CD4-positive, alpha-beta T cell treated with Interleukin-12 subunit alpha and Interleukin-12 subunit beta, for 1 hour (primary cell): ENCODE measurements at regions not wholly inside any gene's neighbourhood (a gene's known extent, or its start where the extent isn't known, plus 50 kb on each side); places are given as distances from the start of the nearest gene placed in this dataset.

Experiments used
- DNase-seq: peaks from one replicate; pipeline ENCODE4 v3.0.0-alpha.2; 2020

GRCh38 chr16:64397945-64398508 lies 723.8 kb downstream of the CDH11 start:
- no peak for DNase-seq

GRCh38 chr16:64397042-64397441 lies 724.8 kb downstream of the CDH11 start:
- no peak for DNase-seq

GRCh38 chr16:64394061-64394460 lies 727.8 kb downstream of the CDH11 start:
- DNase-seq = no peak

- no peak for DNase-seq
Measured at GRCh38 chr16:64392456-64392855, 729.4 kb downstream of the CDH11 start.

- no peak for DNase-seq
Measured at GRCh38 chr16:64391063-64391600, 730.7 kb downstream of the CDH11 start.

GRCh38 chr16:64390102-64390501 lies 731.8 kb downstream of the CDH11 start:
- DNase-seq = no peak

- DNase-seq = no peak
Measured at GRCh38 chr16:64384636-64385035, 737.2 kb downstream of the CDH11 start.

GRCh38 chr16:64381979-64382378 lies 739.9 kb downstream of the CDH11 start:
- DNase-seq = no peak

GRCh38 chr16:64380751-64381150 lies 741.1 kb downstream of the CDH11 start:
- DNase-seq = no peak

GRCh38 chr16:64375391-64375980 lies 746.4 kb downstream of the CDH11 start:
- DNase-seq = no peak

GRCh38 chr16:64370112-64370511 lies 751.8 kb downstream of the CDH11 start:
- no peak for DNase-seq

GRCh38 chr16:64365448-64365931 lies 756.4 kb downstream of the CDH11 start:
- DNase-seq = no peak

- no peak for DNase-seq
Measured at GRCh38 chr16:64364894-64365293, 757.0 kb downstream of the CDH11 start.

GRCh38 chr16:64364416-64364815 lies 757.4 kb downstream of the CDH11 start:
- DNase-seq = no peak

GRCh38 chr16:64364016-64364415 lies 757.8 kb downstream of the CDH11 start:
- DNase-seq = no peak

- DNase-seq = no peak
Measured at GRCh38 chr16:64363039-64363438, 758.8 kb downstream of the CDH11 start.

- no peak for DNase-seq
Measured at GRCh38 chr16:64362193-64362592, 759.7 kb downstream of the CDH11 start.

GRCh38 chr16:64361753-64362152 lies 760.1 kb downstream of the CDH11 start:
- no peak for DNase-seq

GRCh38 chr16:64358291-64358690 lies 763.6 kb downstream of the CDH11 start:
- DNase-seq = no peak

- no peak for DNase-seq
Measured at GRCh38 chr16:64356267-64356666, 765.6 kb downstream of the CDH11 start.

- DNase-seq = no peak
Measured at GRCh38 chr16:64352246-64352645, 769.6 kb downstream of the CDH11 start.

- DNase-seq = no peak
Measured at GRCh38 chr16:64351121-64351520, 770.7 kb downstream of the CDH11 start.

GRCh38 chr16:64346080-64346479 lies 775.8 kb downstream of the CDH11 start:
- DNase-seq = no peak

- DNase-seq = no peak
Measured at GRCh38 chr16:64345142-64345541, 776.7 kb downstream of the CDH11 start.
